ENCODE measurements at regions not wholly inside any gene's neighbourhood (a gene's known extent, or its start where the extent isn't known, plus 50 kb on each side); places are given as distances from the start of the nearest gene placed in this dataset.
A peak's percentile ranks its signal among the peaks of the same experiment; 100 is the strongest.

- DNase-seq (ENCODE audit: low read depth, low spot score), result no peak
- H3K27ac ChIP-seq, result no peak overlapping the region
Measured at GRCh38 chr10:4546931-4547330, 279.1 kb upstream of the AKR1E2 start.

GRCh38 chr10:4546500-4546899, 279.5 kb upstream of the AKR1E2 start:
- DNase-seq (ENCODE audit: low read depth, low spot score), result no peak
- no peak overlapping the region for H3K27ac ChIP-seq

GRCh38 chr10:4545062-4545461, 280.9 kb upstream of the AKR1E2 start:
- no peak overlapping the region for H3K27ac ChIP-seq
- DNase-seq (ENCODE audit: low read depth, low spot score), result no peak

DNA sequence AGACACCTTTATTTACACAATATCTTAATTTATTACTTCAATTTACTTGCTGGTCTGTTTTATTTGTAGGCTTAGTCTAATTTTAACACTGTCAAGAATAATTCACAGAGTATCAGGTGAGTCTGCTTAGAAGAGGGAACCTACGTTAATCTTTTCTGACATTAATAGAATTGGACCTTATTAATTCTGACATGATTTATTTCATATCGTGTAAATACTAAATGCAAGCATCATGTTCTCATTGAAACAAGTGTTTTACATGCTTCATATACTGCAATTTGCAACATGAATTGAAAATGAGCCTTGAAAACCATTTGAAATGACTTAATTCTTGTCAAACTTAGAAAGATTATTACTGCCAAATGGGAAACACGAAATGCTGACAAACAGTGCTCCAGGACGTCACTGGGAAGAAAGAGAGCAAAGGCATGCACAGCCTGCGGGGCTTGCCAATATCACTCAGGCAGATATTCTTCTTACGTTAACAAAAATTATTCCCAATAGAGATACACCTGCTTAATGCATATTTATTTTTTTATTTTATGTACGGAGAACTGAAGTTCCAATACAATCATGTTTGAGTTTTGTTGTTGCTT, 282.0 kb upstream of the AKR1E2 start:
- DNase-seq (ENCODE audit: low read depth, low spot score), result no peak
- H3K27ac ChIP-seq, result no peak overlapping the region

DNA sequence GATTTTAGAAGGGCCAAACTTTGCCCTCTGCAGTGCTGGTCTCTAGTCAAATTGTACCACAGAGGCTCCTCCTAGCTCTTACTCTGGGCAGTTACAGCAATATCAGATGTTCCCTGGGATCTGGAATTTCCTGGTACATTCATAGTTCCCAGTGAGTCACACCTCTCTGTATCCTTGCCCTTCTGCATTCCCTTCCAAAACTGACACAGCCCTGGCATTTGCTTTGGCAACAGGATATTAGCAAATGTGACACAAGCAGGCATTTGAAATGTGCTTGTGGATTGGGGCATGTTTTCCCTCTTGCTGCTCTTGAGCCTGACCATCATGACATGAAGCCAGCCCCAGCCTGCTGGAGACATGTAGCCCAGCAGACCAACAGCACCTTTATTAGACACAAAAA, 284.7 kb upstream of the AKR1E2 start:
- peak; percentile 82 for DNase-seq (ENCODE audit: low read depth, low spot score)

GRCh38 chr10:4538016-4538415, 288.0 kb upstream of the AKR1E2 start:
- H3K27ac ChIP-seq, result no peak overlapping the region
- DNase-seq (ENCODE audit: low read depth, low spot score), result no peak

More for the DNA sequence above, 284.7 kb upstream of the AKR1E2 start:
- peak overlapping the region; percentile 92 for H3K27ac ChIP-seq

DNA sequence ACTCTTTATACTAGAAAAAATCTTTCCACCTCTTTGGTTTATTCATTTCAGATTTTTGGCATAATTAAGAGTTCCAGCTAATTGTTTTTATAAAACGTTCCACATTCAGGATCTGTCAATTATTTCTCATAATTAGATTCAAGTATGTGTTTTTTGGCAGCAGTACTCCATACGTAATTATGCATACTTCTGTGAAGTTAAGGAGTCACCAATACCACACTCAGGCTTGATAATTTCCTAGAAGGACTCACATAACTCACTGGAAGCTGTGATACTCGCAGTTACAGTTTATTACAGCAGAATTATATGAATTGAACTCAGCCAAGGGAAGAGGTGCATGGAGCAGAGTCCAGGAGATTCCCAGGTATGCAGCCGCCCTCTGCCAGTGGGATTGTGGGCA, 290.5 kb upstream of the AKR1E2 start:
- no peak overlapping the region for H3K27ac ChIP-seq

DNA sequence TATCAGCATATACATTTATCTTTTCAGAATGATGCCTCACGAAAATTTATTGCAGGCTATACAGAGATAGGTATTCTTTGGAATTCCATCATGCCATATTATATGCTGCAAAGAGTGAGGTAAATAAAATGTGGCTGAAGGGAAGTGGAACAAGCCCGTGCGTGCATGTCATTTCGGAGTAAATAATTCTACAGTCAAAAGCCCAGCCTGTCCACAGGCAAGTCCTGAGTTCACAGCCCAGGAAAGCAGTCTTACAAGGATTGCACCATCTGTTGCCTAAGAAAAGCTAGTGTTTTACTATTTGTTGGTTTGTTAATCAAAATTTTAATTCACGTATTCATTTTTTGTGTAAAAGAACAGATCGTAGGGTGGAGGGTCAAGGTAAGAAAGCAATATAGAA, 292.4 kb upstream of the AKR1E2 start:
- H3K27ac ChIP-seq, result peak overlapping the region; percentile 94

More for the DNA sequence above, 290.5 kb upstream of the AKR1E2 start:
- DNase-seq (ENCODE audit: low read depth, low spot score), result no peak

GRCh38 chr10:4532976-4533375, 293.0 kb upstream of the AKR1E2 start:
- DNase-seq (ENCODE audit: low read depth, low spot score), result no peak
- peak overlapping the region; percentile 94 for H3K27ac ChIP-seq

More for the DNA sequence above, 292.4 kb upstream of the AKR1E2 start:
- peak; percentile 61 for DNase-seq (ENCODE audit: low read depth, low spot score)

DNA sequence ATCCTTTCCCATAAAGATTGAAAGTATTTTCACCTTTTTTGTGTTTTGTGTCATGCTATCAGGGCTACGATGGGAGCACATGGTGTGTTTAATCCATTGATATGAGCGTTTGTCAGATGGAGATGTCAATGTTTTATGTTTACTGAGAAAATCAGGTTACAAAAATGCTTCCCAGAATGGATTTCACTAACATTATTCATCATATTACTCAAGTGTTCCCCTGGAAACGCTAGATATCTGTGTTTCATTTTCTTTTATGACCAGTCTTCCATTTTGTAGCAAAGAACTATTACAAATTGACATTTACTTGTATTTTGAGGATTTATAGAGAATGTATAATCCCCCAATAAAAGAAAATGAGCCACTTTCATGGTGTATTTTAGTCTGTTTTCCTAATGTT, 293.5 kb upstream of the AKR1E2 start:
- peak overlapping the region; percentile 94 for H3K27ac ChIP-seq
- DNase-seq (ENCODE audit: low read depth, low spot score), result no peak

DNA sequence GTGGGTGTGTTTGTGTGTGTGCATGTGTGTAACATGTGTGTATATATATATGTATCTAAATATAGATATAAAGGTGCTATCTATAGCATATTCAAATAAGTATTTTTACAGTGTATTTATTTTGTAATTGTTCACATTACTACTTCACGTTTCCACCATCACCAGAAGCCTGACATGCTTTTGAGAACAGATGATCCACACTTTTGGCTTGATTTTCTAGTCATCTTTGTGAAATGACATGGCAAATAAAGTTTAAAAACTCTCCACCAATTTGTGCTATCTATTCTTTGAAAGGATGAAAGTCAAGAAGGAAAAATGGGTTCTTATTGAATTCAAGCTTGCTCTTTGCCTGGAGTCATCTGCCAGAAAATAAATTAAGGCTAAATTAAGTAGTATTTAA, 294.0 kb upstream of the AKR1E2 start:
- H3K27ac ChIP-seq, result peak overlapping the region; percentile 94
- DNase-seq (ENCODE audit: low read depth, low spot score), result no peak

DNA sequence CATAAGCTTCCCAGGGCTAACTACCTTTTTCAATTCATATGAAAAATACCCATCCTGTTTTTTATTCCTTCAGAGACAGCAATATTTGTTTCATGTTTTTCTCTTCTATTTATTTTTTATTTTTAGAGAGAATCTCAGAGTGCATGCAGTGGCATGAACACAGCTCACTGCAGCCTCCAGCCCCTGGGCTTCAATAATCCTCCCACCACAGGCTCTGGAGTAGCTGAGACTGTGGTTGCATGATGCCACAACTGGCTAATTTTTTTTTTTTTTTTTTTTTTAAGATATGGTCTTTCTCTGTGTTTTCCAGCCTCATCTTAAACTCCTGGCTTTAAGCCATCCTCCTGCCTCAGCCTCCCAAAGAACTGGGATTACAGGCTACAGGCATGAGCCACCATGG, 296.7 kb upstream of the AKR1E2 start:
- no peak for DNase-seq (ENCODE audit: low read depth, low spot score)
- no peak overlapping the region for H3K27ac ChIP-seq

DNA sequence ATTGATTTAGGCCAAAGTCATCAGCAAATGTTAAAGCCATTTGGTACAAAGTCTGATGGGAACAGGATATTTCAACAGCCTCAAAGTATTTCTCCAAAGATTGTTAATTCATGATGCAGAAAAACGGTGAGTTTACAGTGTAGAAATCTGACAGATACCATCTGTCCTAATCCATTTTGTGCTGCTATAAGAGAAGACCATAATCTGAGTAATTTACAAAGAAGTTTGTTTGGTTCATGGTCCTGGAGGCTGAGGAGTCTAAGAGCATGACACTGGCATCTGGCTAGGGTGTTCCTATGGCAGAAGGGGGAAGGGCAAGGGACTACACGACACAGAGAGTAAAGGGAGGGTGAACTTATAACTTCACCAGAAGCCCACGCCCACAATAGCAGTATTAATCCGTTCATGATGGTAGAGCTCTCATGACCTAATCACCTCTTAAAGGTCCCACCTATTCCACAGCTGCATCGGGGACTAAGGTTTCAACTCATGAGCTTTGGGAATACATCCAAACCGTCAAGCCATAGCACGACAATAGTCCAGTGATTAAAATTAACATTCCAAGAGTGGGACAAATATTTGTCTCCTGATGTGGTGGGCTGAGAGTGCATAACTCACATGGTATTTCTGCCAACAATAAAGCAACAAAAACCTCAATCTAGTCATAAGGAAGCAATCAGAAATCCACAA, 298.6 kb upstream of the AKR1E2 start:
- no peak for DNase-seq (ENCODE audit: low read depth, low spot score)
- peak overlapping the region; percentile 33 for H3K27ac ChIP-seq

DNA sequence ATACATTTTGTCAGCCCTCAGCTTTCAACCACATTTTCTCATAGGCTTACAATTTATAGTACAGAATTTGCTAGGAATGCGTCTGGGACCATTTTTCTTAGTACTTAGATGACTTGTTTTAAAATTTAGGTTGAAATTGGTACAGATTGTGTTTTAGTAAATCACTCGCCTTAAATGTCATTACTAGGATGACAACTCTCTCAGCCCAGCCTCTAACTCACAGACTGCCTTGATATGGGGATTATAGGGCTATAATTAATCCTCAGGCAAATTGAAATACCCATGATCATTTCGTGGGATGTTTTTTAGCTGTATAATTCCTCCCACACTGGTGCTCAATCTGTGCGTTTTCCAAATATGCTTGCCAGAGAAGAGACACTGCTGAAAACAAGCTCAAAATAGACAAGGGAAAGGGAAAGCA, 299.7 kb upstream of the AKR1E2 start:
- DNase-seq (ENCODE audit: low read depth, low spot score), result no peak
- H3K27ac ChIP-seq, result no peak overlapping the region

- H3K27ac ChIP-seq, result no peak overlapping the region
- DNase-seq (ENCODE audit: low read depth, low spot score), result no peak
Measured at GRCh38 chr10:4525103-4525502, 300.9 kb upstream of the AKR1E2 start.

- DNase-seq (ENCODE audit: low read depth, low spot score), result no peak
- no peak overlapping the region for H3K27ac ChIP-seq
Measured at GRCh38 chr10:4522296-4523000, 303.6 kb upstream of the AKR1E2 start.

DNA sequence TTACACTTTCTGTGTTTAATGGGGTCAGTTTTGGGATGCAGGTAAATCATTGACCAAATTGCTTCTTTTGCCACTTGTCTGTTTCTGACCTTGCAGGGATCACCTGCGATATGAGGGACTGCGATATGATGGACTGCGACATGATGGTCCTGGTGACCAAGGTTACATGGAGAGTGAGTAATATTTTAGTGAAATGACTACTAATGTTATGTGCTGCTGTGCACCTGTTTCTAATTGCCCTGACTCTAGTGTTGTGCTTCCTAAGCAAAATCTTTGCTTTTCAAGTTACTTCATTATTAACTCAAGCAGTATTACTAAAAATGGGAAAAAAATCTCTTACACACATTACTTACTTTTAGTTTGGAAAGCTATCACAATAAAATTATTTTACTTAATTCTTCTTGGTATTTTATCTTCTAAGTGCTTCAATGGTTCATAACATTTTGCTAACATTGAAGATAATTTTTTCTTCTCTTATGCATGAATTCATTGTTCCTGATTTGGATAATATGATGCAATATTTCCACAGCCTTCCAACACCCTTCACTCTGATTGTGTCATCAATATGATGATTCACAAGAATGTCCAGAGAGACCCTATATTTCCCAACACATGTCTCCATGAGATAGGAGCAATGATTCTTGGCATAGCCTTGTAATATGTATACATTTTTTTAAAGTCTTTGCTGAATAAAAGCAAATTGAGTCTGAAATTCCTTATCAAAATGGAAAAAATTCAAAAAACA, 306.2 kb upstream of the AKR1E2 start:
- peak overlapping the region; percentile 31 for H3K27ac ChIP-seq
- DNase-seq (ENCODE audit: low read depth, low spot score), result no peak

- no peak overlapping the region for H3K27ac ChIP-seq
Measured at GRCh38 chr10:4517746-4518145, 308.3 kb upstream of the AKR1E2 start.

DNA sequence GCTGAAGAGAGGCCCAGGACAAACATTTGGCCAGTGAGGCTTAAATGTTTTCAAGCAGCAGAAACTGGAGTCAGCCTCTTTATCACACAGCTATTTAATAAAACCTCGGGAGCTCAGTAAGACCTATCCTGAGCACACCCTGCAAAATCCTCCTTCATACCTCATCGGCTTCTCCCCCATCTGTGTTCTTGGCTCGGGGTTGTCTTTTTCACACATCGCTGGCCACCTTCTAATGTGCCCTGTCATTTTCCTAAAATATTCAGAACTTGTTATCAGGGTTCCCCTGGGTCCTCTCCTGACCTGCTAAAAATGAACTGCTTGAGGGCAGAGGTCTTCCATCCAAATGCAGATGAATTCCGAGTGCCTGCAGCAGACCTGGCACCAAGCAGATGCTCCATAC, 310.3 kb upstream of the AKR1E2 start:
- no peak overlapping the region for H3K27ac ChIP-seq
- DNase-seq (ENCODE audit: low read depth, low spot score), result no peak

More at GRCh38 chr10:4517746-4518145, 308.3 kb upstream of the AKR1E2 start:
- DNase-seq (ENCODE audit: low read depth, low spot score), result no peak

DNA sequence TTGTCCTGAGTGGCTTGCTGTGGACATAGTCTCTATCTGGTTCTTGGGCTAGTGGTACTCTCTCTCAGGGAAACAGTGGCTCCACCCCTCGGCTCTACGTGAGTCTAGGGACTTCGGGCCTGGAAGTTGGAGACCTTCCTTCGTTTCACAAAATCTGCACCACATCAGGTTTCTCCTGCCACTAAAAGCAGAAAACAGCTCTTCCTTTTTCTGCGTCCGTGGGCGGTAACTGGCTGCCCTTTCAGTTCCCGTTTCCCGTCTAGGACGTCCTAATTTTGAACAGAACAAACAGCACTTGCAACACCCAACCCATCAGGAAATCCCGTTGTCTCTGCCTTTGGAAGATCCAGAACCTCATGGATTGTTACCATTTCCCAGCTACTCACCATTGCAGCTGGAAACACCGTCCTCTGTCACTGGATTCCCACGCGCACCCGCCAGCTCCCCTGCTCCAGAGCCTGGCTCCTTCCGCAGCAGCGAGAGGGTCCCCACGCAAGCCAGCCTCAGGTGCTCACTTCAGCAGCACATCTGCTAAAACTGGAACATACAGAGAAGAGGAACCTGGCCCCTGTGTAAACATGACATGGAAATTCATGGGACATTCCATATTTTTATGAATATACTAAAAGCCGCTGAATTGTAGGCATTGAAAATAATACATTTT, 311.4 kb upstream of the AKR1E2 start:
- no peak for DNase-seq (ENCODE audit: low read depth, low spot score)
- no peak overlapping the region for H3K27ac ChIP-seq

Measured in epithelial cell of prostate (primary cell).